Ishikawa (cell line): ENCODE measurements at regions not wholly inside any gene's neighbourhood (a gene's known extent, or its start where the extent isn't known, plus 50 kb on each side); places are given as distances from the start of the nearest gene placed in this dataset.

Experiments
- CEBPB ChIP-seq: IDR thresholded peaks from 2 replicates; pipeline ENCODE4 v1.6.1; 2012
- CREB1 ChIP-seq: IDR thresholded peaks from 2 replicates; pipeline ENCODE4 v1.6.1; 2012; ENCODE audit warnings: low read depth
- EGR1 ChIP-seq: IDR thresholded peaks from 2 replicates; pipeline ENCODE4 v1.6.1; 2012
- EP300 ChIP-seq: IDR thresholded peaks from 2 replicates; pipeline ENCODE4 v1.6.1; 2012; ENCODE audit warnings: borderline replicate concordance
- FOXM1 ChIP-seq: IDR thresholded peaks from 2 replicates; pipeline ENCODE4 v1.6.1; 2012; ENCODE audit warnings: low read depth, borderline replicate concordance
- NFIC ChIP-seq: IDR thresholded peaks from 2 replicates; pipeline ENCODE4 v1.6.1; 2012
- RAD21 ChIP-seq: IDR thresholded peaks from 2 replicates; pipeline ENCODE4 v1.6.1; 2012; ENCODE audit warnings: low read depth
- TAF1 ChIP-seq: IDR thresholded peaks from 2 replicates; pipeline ENCODE4 v1.6.1; 2012; ENCODE audit warnings: low read depth, mild to moderate bottlenecking
- TCF12 ChIP-seq: IDR thresholded peaks from 2 replicates; pipeline ENCODE4 v1.6.1; 2012; ENCODE audit warnings: low read depth
- TEAD4 ChIP-seq: IDR thresholded peaks from 2 replicates; pipeline ENCODE4 v1.6.1; 2012
- YY1 ChIP-seq: IDR thresholded peaks from 2 replicates; pipeline ENCODE4 v1.6.1; 2012; ENCODE audit warnings: low read depth
- ZBTB7A ChIP-seq: IDR thresholded peaks from 2 replicates; pipeline ENCODE4 v1.6.1; 2012; ENCODE audit warnings: low read depth
- TF ChIP-seq, protein P1 (sequence below): IDR thresholded peaks from 2 replicates; pipeline ENCODE4 v1.6.1; 2012
- TF ChIP-seq, protein P2 (sequence below): IDR thresholded peaks from 2 replicates; pipeline ENCODE4 v1.6.1; 2012; ENCODE audit warnings: low read depth, mild to moderate bottlenecking
- TF ChIP-seq, protein P3 (sequence below): IDR thresholded peaks from 2 replicates; pipeline ENCODE4 v1.6.1; 2012

DNA sequence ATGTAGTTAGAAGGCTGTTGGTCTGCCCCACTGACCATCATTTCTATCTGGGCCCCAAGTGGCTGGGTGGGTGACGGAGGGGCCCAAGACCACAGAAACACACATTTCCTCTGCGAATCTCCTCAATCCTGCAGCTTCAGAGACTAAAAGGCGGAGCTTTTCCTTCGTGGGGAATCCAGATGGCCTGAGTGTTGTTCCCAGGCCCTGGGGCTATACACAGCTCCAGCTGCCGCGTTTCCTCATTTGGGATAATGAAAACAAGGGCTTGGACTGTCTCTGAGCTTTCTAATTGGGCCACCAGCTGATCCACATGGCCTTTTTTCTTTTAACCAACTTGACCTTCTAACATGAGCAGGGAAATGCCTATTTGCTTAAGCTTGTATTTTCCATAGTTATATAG lies 339.9 kb downstream of the CXCL12 start:
- no peak for TF ChIP-seq FOXM1
- no peak for TF ChIP-seq CEBPB
- TF ChIP-seq EP300 = no peak
- TF ChIP-seq, protein P1, sequence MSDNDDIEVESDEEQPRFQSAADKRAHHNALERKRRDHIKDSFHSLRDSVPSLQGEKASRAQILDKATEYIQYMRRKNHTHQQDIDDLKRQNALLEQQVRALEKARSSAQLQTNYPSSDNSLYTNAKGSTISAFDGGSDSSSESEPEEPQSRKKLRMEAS = no peak
- TF ChIP-seq EGR1 = no peak
- no peak for TF ChIP-seq TAF1
- no peak for TF ChIP-seq TEAD4
- TF ChIP-seq, protein P2, sequence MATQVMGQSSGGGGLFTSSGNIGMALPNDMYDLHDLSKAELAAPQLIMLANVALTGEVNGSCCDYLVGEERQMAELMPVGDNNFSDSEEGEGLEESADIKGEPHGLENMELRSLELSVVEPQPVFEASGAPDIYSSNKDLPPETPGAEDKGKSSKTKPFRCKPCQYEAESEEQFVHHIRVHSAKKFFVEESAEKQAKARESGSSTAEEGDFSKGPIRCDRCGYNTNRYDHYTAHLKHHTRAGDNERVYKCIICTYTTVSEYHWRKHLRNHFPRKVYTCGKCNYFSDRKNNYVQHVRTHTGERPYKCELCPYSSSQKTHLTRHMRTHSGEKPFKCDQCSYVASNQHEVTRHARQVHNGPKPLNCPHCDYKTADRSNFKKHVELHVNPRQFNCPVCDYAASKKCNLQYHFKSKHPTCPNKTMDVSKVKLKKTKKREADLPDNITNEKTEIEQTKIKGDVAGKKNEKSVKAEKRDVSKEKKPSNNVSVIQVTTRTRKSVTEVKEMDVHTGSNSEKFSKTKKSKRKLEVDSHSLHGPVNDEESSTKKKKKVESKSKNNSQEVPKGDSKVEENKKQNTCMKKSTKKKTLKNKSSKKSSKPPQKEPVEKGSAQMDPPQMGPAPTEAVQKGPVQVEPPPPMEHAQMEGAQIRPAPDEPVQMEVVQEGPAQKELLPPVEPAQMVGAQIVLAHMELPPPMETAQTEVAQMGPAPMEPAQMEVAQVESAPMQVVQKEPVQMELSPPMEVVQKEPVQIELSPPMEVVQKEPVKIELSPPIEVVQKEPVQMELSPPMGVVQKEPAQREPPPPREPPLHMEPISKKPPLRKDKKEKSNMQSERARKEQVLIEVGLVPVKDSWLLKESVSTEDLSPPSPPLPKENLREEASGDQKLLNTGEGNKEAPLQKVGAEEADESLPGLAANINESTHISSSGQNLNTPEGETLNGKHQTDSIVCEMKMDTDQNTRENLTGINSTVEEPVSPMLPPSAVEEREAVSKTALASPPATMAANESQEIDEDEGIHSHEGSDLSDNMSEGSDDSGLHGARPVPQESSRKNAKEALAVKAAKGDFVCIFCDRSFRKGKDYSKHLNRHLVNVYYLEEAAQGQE = no peak
- TF ChIP-seq NFIC = no peak
- no peak for TF ChIP-seq CREB1
- no peak for TF ChIP-seq ZBTB7A
- no peak for TF ChIP-seq TCF12
- TF ChIP-seq RAD21 = no peak
- no peak for TF ChIP-seq YY1
- TF ChIP-seq, protein P3, sequence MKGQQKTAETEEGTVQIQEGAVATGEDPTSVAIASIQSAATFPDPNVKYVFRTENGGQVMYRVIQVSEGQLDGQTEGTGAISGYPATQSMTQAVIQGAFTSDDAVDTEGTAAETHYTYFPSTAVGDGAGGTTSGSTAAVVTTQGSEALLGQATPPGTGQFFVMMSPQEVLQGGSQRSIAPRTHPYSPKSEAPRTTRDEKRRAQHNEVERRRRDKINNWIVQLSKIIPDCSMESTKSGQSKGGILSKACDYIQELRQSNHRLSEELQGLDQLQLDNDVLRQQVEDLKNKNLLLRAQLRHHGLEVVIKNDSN = no peak

DNA sequence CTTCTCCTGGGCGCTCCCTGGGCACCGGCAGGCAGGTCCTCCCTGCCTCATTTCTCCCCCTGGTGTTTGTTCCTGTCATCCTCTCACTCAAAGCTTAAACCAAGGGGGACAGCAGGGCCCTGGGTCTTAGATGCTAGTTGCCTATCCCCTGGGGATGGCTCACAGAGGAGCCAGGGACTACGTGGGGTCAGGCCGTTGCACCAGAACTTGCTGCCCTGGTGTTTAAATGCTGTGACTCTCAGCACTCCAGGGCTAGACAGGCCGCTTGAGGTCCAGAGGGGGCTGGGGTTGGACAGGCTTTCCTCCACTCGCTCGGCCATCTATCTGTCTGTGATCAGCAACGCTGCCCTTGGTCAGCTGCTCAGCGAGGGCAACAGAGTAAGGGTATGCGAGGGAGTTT lies 340.3 kb downstream of the CXCL12 start:
- TF ChIP-seq ZBTB7A = no peak
- TF ChIP-seq TCF12 = no peak
- TF ChIP-seq NFIC = no peak
- no peak for TF ChIP-seq TEAD4
- TF ChIP-seq RAD21 = no peak
- no peak for TF ChIP-seq CEBPB
- TF ChIP-seq, protein P2 = no peak
- no peak for TF ChIP-seq EGR1

DNA sequence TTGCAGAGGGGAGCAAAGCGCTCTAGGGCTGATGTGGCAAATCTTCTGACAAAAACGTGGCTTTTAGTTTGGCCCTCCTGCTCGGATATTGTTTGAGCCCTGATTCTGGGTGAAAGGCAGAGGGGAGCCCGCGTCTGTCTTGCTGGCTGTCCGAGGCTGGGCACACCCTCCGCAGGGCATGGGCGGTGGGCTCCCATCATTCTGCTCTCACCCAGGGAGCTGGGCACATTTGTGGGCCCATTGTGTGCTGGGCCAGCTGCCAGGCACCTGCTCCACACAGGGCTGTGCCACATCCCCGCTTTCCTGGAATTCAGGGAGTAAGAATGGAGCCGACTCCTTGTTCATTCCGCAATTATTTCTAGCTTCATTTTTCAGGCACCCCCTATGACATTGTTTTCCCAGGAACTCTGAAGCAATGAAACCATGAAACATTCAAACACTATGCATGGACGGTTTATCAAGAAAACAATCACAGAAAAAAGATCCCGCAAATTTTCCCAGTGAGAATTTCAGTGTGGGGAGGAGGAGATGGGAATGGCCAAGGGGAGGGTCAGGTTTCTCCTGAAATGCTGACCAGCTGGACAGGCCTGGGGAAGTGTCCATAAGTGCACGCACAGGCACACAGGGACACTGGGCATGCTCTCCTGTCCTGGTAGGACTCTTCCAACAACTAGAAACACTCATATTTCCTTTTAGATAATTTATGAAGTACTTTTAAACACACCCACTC lies 341.1 kb downstream of the CXCL12 start:
- TF ChIP-seq TCF12 (no peak), TEAD4 (no peak), FOXM1 (no peak), EP300 (no peak), ZBTB7A (no peak), TAF1 (no peak), CREB1 (no peak), EGR1 (no peak), CEBPB (no peak), NFIC (no peak), RAD21 (no peak), YY1 (no peak)
- TF ChIP-seq, protein P2 = no peak
- TF ChIP-seq, protein P3 = no peak
- TF ChIP-seq, protein P1 = no peak

DNA sequence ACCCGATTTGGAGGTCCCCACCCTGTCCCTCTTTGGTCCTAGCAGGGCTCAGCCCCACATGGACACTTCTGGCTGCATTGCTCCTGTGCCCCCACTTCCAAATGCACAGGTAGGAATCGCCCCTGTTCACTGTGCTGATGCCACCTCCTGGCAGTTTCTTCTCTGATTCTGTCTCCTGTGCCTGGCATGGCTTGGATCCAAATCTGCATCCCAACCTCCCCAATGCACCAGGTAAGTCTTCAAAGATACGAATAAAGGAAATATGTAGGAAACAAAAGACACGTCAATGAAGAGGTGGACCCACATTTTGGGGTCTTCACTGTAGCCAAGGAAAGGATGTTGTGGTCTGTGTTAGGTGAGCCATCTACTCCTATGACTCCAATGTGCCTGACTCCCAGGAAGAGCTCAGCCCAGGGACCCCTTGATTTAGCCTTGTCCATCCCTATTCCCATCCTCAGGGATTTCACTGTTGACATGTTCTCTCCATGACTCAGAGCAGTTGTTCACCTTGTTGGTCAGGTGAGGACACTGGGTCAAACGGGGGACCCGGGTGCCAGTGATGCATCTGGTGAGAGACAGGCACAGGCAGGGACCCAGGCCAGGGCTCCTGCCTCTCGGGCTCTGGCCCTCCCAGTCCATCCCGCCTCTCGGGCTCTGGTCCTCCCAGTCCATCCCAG lies 341.8 kb downstream of the CXCL12 start:
- no peak for TF ChIP-seq TAF1
- TF ChIP-seq CEBPB = no peak
- TF ChIP-seq ZBTB7A = no peak
- TF ChIP-seq, protein P3 = no peak
- TF ChIP-seq, protein P1 = no peak
- TF ChIP-seq EP300 = no peak
- no peak for TF ChIP-seq FOXM1
- no peak for TF ChIP-seq NFIC
- TF ChIP-seq, protein P2 = no peak
- TF ChIP-seq TEAD4 = no peak
- no peak for TF ChIP-seq YY1
- no peak for TF ChIP-seq TCF12
- no peak for TF ChIP-seq RAD21
- no peak for TF ChIP-seq CREB1
- no peak for TF ChIP-seq EGR1
